Natural killer cell (primary cell): ENCODE measurements at regions not wholly inside any gene's neighbourhood (a gene's known extent, or its start where the extent isn't known, plus 50 kb on each side); places are given as distances from the start of the nearest gene placed in this dataset.

Source experiments
- ATAC-seq, 3 donors: fragments of 150-1000 bp in 2 of 3; fragments of 200-7000 bp in 1 of 3; cut with Tn5 transposase; 1 replicate in 1 of 3; 2 replicates in 2 of 3; pipeline ENCODE4 v1.10.0; 2021; ENCODE audit warnings: mild to moderate bottlenecking in 2 of 3, moderate library complexity in 2 of 3
- DNase-seq, 2 donors: peaks; one replicate each; pipeline versions ENCODE4 v3.0.0 to v3.0.0-alpha.2; 2013 to 2021; ENCODE audit warnings: mixed read lengths in 1 of 2
- H3K27ac ChIP-seq: one replicate; pipeline ENCODE4 v1.5.1; 2013; ENCODE audit warnings: mild to moderate bottlenecking, low read length
- H3K27me3 ChIP-seq: one replicate; pipeline ENCODE4 v1.6.1; 2013; ENCODE audit warnings: low read length; ENCODE audit not compliant: control insufficient read depth, insufficient read depth
- H3K36me3 ChIP-seq: one replicate; pipeline ENCODE4 v1.6.1; 2013; ENCODE audit warnings: low read length; ENCODE audit not compliant: control insufficient read depth, insufficient read depth
- H3K4me1 ChIP-seq: one replicate; pipeline ENCODE4 v1.6.1; 2013; ENCODE audit warnings: low read length; ENCODE audit not compliant: control insufficient read depth, insufficient read depth
- H3K4me3 ChIP-seq: one replicate; pipeline ENCODE4 v1.5.1; 2013; ENCODE audit warnings: low read length
- H3K9me3 ChIP-seq: one replicate; pipeline ENCODE4 v1.6.1; 2013; ENCODE audit warnings: low read length; ENCODE audit not compliant: control insufficient read depth, insufficient read depth
- H3K27ac Mint-ChIP-seq, 2 donors: one replicate each; pipeline ENCODE4 v1.8.0; 2022; ENCODE audit warnings: mild to moderate bottlenecking in 2 of 2, mixed read lengths in 2 of 2, moderate library complexity in 1 of 2
- H3K27me3 Mint-ChIP-seq, 2 donors: one replicate each; pipeline ENCODE4 v1.8.0; 2022; ENCODE audit warnings: low read depth in 2 of 2, mixed read lengths in 2 of 2
- H3K36me3 Mint-ChIP-seq: one replicate; pipeline ENCODE4 v1.8.0; 2022; ENCODE audit warnings: mixed read lengths
- H3K4me1 Mint-ChIP-seq, 2 donors: one replicate each; pipeline ENCODE4 v1.8.0; 2022; ENCODE audit warnings: mixed read lengths in 2 of 2
- H3K4me3 Mint-ChIP-seq: one replicate; pipeline ENCODE4 v1.8.0; 2022; ENCODE audit warnings: mild to moderate bottlenecking, moderate library complexity, mixed read lengths
- H3K9me3 Mint-ChIP-seq, 2 donors: one replicate each; pipeline ENCODE4 v1.8.0; 2022; ENCODE audit warnings: mixed read lengths in 2 of 2
- CTCF ChIP-seq: fragments of 200-600 bp; IDR thresholded peaks from one replicate; pipeline ENCODE4 v1.8.0; 2022; ENCODE audit warnings: antibody characterized with exemption
- WGBS: methylation state at CpG from one replicate; pipeline ENCODE4 v1.1.7; 2013; ENCODE audit warnings: missing lambda C conversion rate; ENCODE audit not compliant: insufficient coverage; 5-methylcytosine and 5-hydroxymethylcytosine counted together
- intact Hi-C: fragments of 100-400 bp; cut with micrococcal nuclease; formaldehyde crosslinking; loops from one replicate; pipeline ENCODE4 v1.14.2; 2022

DNA sequence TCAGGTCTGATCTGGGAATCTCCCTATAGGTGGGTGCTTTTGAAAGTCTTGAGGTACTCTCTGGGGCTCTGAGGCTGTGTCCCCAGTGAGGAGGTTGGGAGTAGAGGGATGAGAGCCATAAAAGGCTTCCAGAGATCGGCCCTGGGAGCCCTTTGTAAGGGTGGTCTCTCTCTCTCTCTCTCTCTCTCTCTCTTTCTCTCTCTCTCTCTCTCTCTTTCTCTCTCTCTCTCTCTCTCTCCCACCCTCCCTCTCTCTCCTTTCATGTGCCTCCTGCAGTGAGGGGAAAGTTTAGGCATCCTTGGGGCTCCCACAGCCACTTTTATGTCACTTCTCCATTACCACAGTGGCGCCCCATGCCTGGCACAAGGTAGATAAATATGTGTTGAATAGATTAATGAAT lies 271.3 kb upstream of the N4BP1 start:
- H3K27ac ChIP-seq = no peak overlapping the region
- no peak for DNase-seq
- Mint-ChIP-seq H3K27me3 (no peaks in the 10 kb centered on the region), H3K4me3 (no peak overlapping the region), H3K9me3 (peaks cover 0 to 2% of the 10 kb centered on the region in 2 donors), H3K27ac (no peak overlapping the region), H3K36me3 (no peaks in the 10 kb centered on the region), H3K4me1 (no peaks in the 10 kb centered on the region)
- no peak for TF ChIP-seq CTCF
- no CpG with 5 or more reads among the region's 2 CpGs for WGBS
- H3K27me3 ChIP-seq = no peaks in the 10 kb centered on the region
- H3K9me3 ChIP-seq = no peaks in the 10 kb centered on the region
- no peak for ATAC-seq
- H3K4me1 ChIP-seq = no peaks in the 10 kb centered on the region
- H3K36me3 ChIP-seq = no peaks in the 10 kb centered on the region
- intact Hi-C loops = no loop called here
- H3K4me3 ChIP-seq = no peak overlapping the region

GRCh38 chr16:48879223-48880122 lies 269.5 kb upstream of the N4BP1 start:
- intact Hi-C loops = no loop called here
- no peaks in the 10 kb centered on the region for H3K36me3 ChIP-seq
- H3K4me1 ChIP-seq = no peaks in the 10 kb centered on the region
- DNase-seq = no peak
- no peak for ATAC-seq
- Mint-ChIP-seq H3K9me3 (peaks cover 0 to 2% of the 10 kb centered on the region in 2 donors), H3K27ac (no peak overlapping the region), H3K27me3 (no peaks in the 10 kb centered on the region), H3K4me3 (no peak overlapping the region), H3K4me1 (no peaks in the 10 kb centered on the region), H3K36me3 (no peaks in the 10 kb centered on the region)
- no peaks in the 10 kb centered on the region for H3K9me3 ChIP-seq
- no peak overlapping the region for H3K4me3 ChIP-seq
- H3K27ac ChIP-seq = no peak overlapping the region
- no peak for TF ChIP-seq CTCF
- no peaks in the 10 kb centered on the region for H3K27me3 ChIP-seq
- 78% methylated on average over 14 of the region's 14 CpGs for WGBS

DNA sequence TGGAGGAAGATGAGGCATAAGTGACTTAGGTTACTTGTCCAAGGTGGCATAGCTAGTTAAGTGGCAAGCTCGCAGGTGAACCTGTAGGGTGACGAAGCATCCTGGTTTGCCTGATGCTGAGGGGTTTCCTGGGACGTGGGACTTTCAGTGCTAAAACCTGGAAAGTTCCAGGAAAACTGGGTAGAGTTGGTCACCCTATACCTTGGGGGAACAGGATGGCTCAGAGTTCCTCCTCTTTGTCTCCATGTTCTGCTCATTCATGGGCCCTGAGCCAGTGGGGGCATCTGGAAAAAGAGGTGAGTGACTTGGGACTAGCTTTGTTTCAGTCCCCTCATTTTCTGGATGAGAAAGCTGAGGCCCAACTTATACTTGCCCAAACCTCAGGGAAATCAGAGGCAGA lies 268.0 kb upstream of the N4BP1 start:
- Mint-ChIP-seq H3K4me1 (no peaks in the 10 kb centered on the region), H3K9me3 (peaks cover 0 to 2% of the 10 kb centered on the region in 2 donors), H3K27me3 (no peaks in the 10 kb centered on the region), H3K4me3 (no peak overlapping the region), H3K36me3 (no peaks in the 10 kb centered on the region), H3K27ac (no peak overlapping the region)
- ATAC-seq (no peak), DNase-seq (no peak)
- Histone ChIP-seq H3K27ac (no peak overlapping the region), H3K9me3 (no peaks in the 10 kb centered on the region), H3K4me3 (no peak overlapping the region), H3K4me1 (no peaks in the 10 kb centered on the region), H3K27me3 (no peaks in the 10 kb centered on the region), H3K36me3 (no peaks in the 10 kb centered on the region)
- intact Hi-C loops = no loop called here
- TF ChIP-seq CTCF = no peak
- 88% methylated on average over 3 of the region's 3 CpGs for WGBS

DNA sequence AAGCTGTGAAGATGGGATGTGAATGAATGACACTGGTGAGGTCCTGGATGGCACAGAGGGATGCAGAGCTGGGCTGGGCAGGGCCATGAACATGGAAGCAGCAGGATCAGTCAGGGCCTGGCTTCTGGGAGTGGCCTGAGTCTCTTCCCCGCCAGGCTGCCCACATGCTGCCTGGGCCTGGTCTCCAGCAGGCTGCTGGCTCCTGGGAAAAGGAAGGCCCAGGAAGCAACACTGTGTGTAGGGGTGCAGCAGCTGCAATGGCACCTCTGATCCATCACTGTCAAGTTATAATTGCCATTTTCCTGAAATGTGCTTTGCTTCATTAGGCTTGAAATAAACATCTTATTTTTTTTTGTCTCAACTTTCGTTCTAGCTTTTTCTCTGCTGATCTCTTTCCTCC lies 260.2 kb upstream of the N4BP1 start:
- Histone ChIP-seq H3K9me3 (no peaks in the 10 kb centered on the region), H3K4me3 (no peak overlapping the region), H3K27ac (no peak overlapping the region), H3K4me1 (no peaks in the 10 kb centered on the region), H3K27me3 (no peaks in the 10 kb centered on the region), H3K36me3 (no peaks in the 10 kb centered on the region)
- Mint-ChIP-seq H3K36me3 (no peaks in the 10 kb centered on the region), H3K4me3 (no peak overlapping the region), H3K27ac (no peak overlapping the region), H3K9me3 (peaks cover 8 to 9% of the 10 kb centered on the region in 2 donors), H3K4me1 (no peaks in the 10 kb centered on the region), H3K27me3 (no peaks in the 10 kb centered on the region)
- no peak for TF ChIP-seq CTCF
- intact Hi-C loops = no loop called here
- DNase-seq (no peak), ATAC-seq (no peak)
- 43% methylated on average over 2 of the region's 2 CpGs for WGBS
